ENCODE measurements at regions not wholly inside any gene's neighbourhood (a gene's known extent, or its start where the extent isn't known, plus 50 kb on each side); places are given as distances from the start of the nearest gene placed in this dataset.

DNA sequence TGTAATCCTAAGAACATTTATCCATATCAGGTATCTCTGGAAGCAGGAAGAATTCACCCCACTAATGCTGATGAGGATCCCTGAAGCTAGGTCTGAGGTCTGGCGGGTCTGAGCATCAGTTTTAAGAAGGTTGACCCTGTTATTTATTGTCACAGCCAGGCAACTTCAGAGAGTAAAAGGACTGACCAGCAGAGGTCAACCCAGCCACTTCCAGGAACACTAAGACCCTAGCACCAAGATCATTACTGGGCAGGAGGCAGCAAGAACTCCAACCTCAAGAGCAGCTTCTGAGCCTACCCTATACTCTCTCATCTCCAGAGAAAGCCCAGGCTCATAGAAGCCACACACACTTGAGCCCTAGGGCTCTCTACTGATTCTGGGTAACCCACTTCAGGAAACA lies 901.4 kb downstream of the DCDC2C start:
- no peak for TF ChIP-seq EZH2 (IDR thresholded peaks at IDR 0.05)
- no peak for TF ChIP-seq POLR2AphosphoS5 (IDR thresholded peaks at IDR 0.05; ENCODE audit: borderline replicate concordance, low read depth, low read length)
- no peak for TF ChIP-seq FOXP2 (optimal IDR thresholded peaks at IDR 0.05; ENCODE audit: control extremely low read depth, extremely low read length, insufficient read depth)
